Neural cell (in vitro differentiated cells): ENCODE measurements at regions not wholly inside any gene's neighbourhood (a gene's known extent, or its start where the extent isn't known, plus 50 kb on each side); places are given as distances from the start of the nearest gene placed in this dataset.
"Not testable (repeated sequence)": the region's sequence is repeated elsewhere in the genome, so short reads cannot be mapped to it uniquely, and the experiment has no call there.

Source experiments
- H2AFZ ChIP-seq: fragments of 200-600, 300-800 bp; sonication (generic), shearing (Covaris generic); 2 replicates; pipeline ENCODE4 v1.6.0; 2014; ENCODE audit warnings: low read depth, mild to moderate bottlenecking, antibody characterized with exemption, low read length, moderate library complexity
- H3F3A ChIP-seq: fragments of 200-600 bp; shearing (Covaris generic); 2 replicates; pipeline ENCODE4 v1.6.1; 2016; ENCODE audit warnings: mild to moderate bottlenecking, moderate library complexity, mixed read lengths, antibody characterized with exemption, low read length; ENCODE audit not compliant: insufficient read depth, poor library complexity, severe bottlenecking
- H3K27ac ChIP-seq: fragments of 200-600, 300-800 bp; sonication (generic), shearing (Covaris generic); 2 replicates; pipeline ENCODE4 v1.5.1; 2014; ENCODE audit warnings: mild to moderate bottlenecking, low read length, moderate library complexity
- H3K27me3 ChIP-seq: fragments of 300-800, 200-600 bp; sonication (generic), shearing (Covaris generic); 2 replicates; pipeline ENCODE4 v1.6.0; 2014; ENCODE audit warnings: mild to moderate bottlenecking, low read depth, low read length, moderate library complexity; ENCODE audit not compliant: insufficient read depth
- H3K36me3 ChIP-seq: fragments of 300-800, 200-600 bp; sonication (generic), shearing (Covaris generic); 2 replicates; pipeline ENCODE4 v1.5.1; 2014; ENCODE audit warnings: mild to moderate bottlenecking, antibody characterized with exemption, low read length, moderate library complexity; ENCODE audit not compliant: insufficient read depth
- H3K4me2 ChIP-seq: fragments of 300-800, 200-600 bp; sonication (generic), shearing (Covaris generic); 2 replicates; pipeline ENCODE4 v1.6.0; 2014; ENCODE audit warnings: mild to moderate bottlenecking, low read length
- H3K4me3 ChIP-seq: fragments of 300-800, 200-600 bp; sonication (generic), shearing (Covaris generic); 2 replicates; pipeline ENCODE4 v1.5.1; 2014; ENCODE audit warnings: mild to moderate bottlenecking, low read length, moderate library complexity
- H3K79me2 ChIP-seq: fragments of 200-600 bp; shearing (Covaris generic); replicated peaks from 2 replicates; pipeline ENCODE4 v1.6.0; 2014; ENCODE audit warnings: mild to moderate bottlenecking, low read length, moderate library complexity; ENCODE audit not compliant: insufficient read depth
- H3K9ac ChIP-seq: fragments of 300-800, 200-600 bp; sonication (generic), shearing (Covaris generic); 2 replicates; pipeline ENCODE4 v1.6.1; 2016; ENCODE audit warnings: mild to moderate bottlenecking, low read length, mixed read lengths
- H3K9me2 ChIP-seq: fragments of 200-600 bp; shearing (Covaris generic); 2 replicates; pipeline ENCODE4 v1.6.1; 2016; ENCODE audit warnings: mild to moderate bottlenecking, low read length, mixed read lengths; ENCODE audit not compliant: insufficient read depth
- H3K9me3 ChIP-seq: fragments of 200-600, 300-800 bp; sonication (generic), shearing (Covaris generic); 2 replicates; pipeline ENCODE4 v1.6.1; 2016; ENCODE audit warnings: mild to moderate bottlenecking, mixed run types, low read length, moderate library complexity, mixed read lengths
- H4K20me1 ChIP-seq: fragments of 200-600 bp; shearing (Covaris generic); 2 replicates; pipeline ENCODE4 v1.6.1; 2016; ENCODE audit warnings: mild to moderate bottlenecking, mixed run types; ENCODE audit not compliant: insufficient read depth
- EP300 ChIP-seq: fragments of 450-650 bp; conservative IDR thresholded peaks from 2 replicates; pipeline ENCODE4 v1.6.1; 2014; ENCODE audit warnings: antibody characterized with exemption, mild to moderate bottlenecking, moderate library complexity; ENCODE audit not compliant: poor library complexity, severe bottlenecking
- EZH2 ChIP-seq: fragments of 200-600, 300-800 bp; shearing (Covaris generic), sonication (generic); IDR thresholded peaks from 2 replicates; pipeline ENCODE4 v1.6.1; 2014; ENCODE audit warnings: antibody characterized with exemption, low read length, borderline replicate concordance, mild to moderate bottlenecking; ENCODE audit not compliant: insufficient read depth, poor library complexity, severe bottlenecking
- MXI1 ChIP-seq: fragments of 450-650 bp; conservative IDR thresholded peaks from 2 replicates; pipeline ENCODE4 v1.6.1; 2014; ENCODE audit warnings: antibody characterized with exemption, mild to moderate bottlenecking; ENCODE audit not compliant: poor library complexity, severe bottlenecking
- POLR2AphosphoS5 ChIP-seq: IDR thresholded peaks from 2 replicates; pipeline ENCODE4 v1.6.1; 2012
- RAD21 ChIP-seq: fragments of 450-650 bp; conservative IDR thresholded peaks from 2 replicates; pipeline ENCODE4 v1.6.1; 2014; ENCODE audit warnings: antibody characterized with exemption, mild to moderate bottlenecking, moderate library complexity
- REST ChIP-seq: IDR thresholded peaks from 2 replicates; pipeline ENCODE4 v1.6.1; 2012; ENCODE audit warnings: borderline replicate concordance
- SMC3 ChIP-seq: fragments of 450-650 bp; conservative IDR thresholded peaks from 2 replicates; pipeline ENCODE4 v1.6.1; 2014; ENCODE audit warnings: antibody characterized with exemption, mild to moderate bottlenecking, moderate library complexity; ENCODE audit not compliant: poor library complexity
- TAF1 ChIP-seq: IDR thresholded peaks from 2 replicates; pipeline ENCODE4 v1.6.1; 2012; ENCODE audit warnings: low read depth

GRCh38 chr22:35186492-35186891, 70.8 kb upstream of the HMGXB4 start:
- Histone ChIP-seq H3K79me2 (no peaks in the 10 kb centered on the region), H3K9ac (no peak overlapping the region), H3F3A (no peaks in the 10 kb centered on the region), H2AFZ (no peak overlapping the region), H4K20me1 (no peaks in the 10 kb centered on the region), H3K9me2 (no peaks in the 10 kb centered on the region), H3K4me3 (no peak overlapping the region), H3K36me3 (no peaks in the 10 kb centered on the region), H3K27me3 (no peaks in the 10 kb centered on the region), H3K9me3 (no peaks in the 10 kb centered on the region), H3K4me2 (no peak overlapping the region), H3K27ac (no peak overlapping the region)
- no peak for TF ChIP-seq POLR2AphosphoS5
- no peak for TF ChIP-seq RAD21
- TF ChIP-seq TAF1 = no peak
- no peak for TF ChIP-seq REST
- TF ChIP-seq EZH2 = no peak
- TF ChIP-seq SMC3 = no peak
- TF ChIP-seq EP300 = no peak
- no peak for TF ChIP-seq MXI1

GRCh38 chr22:35188930-35189329, 68.4 kb upstream of the HMGXB4 start:
- H3K36me3 ChIP-seq, H3K27ac ChIP-seq, H3K4me2 ChIP-seq: not testable (repeated sequence)

GRCh38 chr22:35189559-35189958, 67.7 kb upstream of the HMGXB4 start:
- H3K9me3 ChIP-seq = no peaks in the 10 kb centered on the region
- H2AFZ ChIP-seq = no peak overlapping the region
- H3K27ac ChIP-seq = no peak overlapping the region
- no peak overlapping the region for H3K9ac ChIP-seq
- no peaks in the 10 kb centered on the region for H3K9me2 ChIP-seq
- no peaks in the 10 kb centered on the region for H3K79me2 ChIP-seq
- H3K27me3 ChIP-seq = no peaks in the 10 kb centered on the region
- no peak overlapping the region for H3K4me3 ChIP-seq
- no peak overlapping the region for H3K4me2 ChIP-seq
- no peaks in the 10 kb centered on the region for H4K20me1 ChIP-seq
- TF ChIP-seq EP300 (no peak), RAD21 (no peak), MXI1 (no peak)
- H3F3A ChIP-seq = no peaks in the 10 kb centered on the region
- H3K36me3 ChIP-seq = no peaks in the 10 kb centered on the region

More at GRCh38 chr22:35188930-35189329, 68.4 kb upstream of the HMGXB4 start:
- H3K9ac ChIP-seq, H4K20me1 ChIP-seq, H2AFZ ChIP-seq, H3F3A ChIP-seq, H3K4me3 ChIP-seq, H3K79me2 ChIP-seq, H3K9me3 ChIP-seq, H3K9me2 ChIP-seq, H3K27me3 ChIP-seq: not testable (repeated sequence)
